Chondrocyte (in vitro differentiated cells): ENCODE measurements at regions not wholly inside any gene's neighbourhood (a gene's known extent, or its start where the extent isn't known, plus 50 kb on each side); places are given as distances from the start of the nearest gene placed in this dataset.

Experiments
- DNase-seq: peaks from one replicate; pipeline ENCODE4 v3.0.0; 2021; ENCODE audit warnings: mixed read lengths, low spot score
- H3K27ac Mint-ChIP-seq: one replicate; pipeline ENCODE4 v1.8.0; 2021; ENCODE audit warnings: mild to moderate bottlenecking, moderate library complexity, mixed read lengths; ENCODE audit not compliant: unreplicated experiment
- H3K27me3 Mint-ChIP-seq: 2 replicates; pipeline ENCODE4 v1.8.0; 2021; ENCODE audit warnings: low read depth, mixed read lengths
- H3K36me3 Mint-ChIP-seq: 2 replicates; pipeline ENCODE4 v1.8.0; 2021; ENCODE audit warnings: low read depth, mixed read lengths
- H3K4me1 Mint-ChIP-seq: 2 replicates; pipeline ENCODE4 v1.8.0; 2021; ENCODE audit warnings: low read depth, mild to moderate bottlenecking, mixed read lengths
- H3K4me3 Mint-ChIP-seq: one replicate; pipeline ENCODE4 v1.8.0; 2021; ENCODE audit warnings: mild to moderate bottlenecking, moderate library complexity, mixed read lengths; ENCODE audit not compliant: unreplicated experiment
- H3K9me3 Mint-ChIP-seq: 2 replicates; pipeline ENCODE4 v1.8.0; 2021; ENCODE audit warnings: low read depth, mixed read lengths
- TF ChIP-seq, protein P1 (sequence below): fragments of 200-600 bp; sonication (generic); IDR thresholded peaks from 2 replicates; pipeline ENCODE4 v1.5.0; 2021; ENCODE audit warnings: antibody characterized with exemption, mild to moderate bottlenecking, moderate library complexity

DNA sequence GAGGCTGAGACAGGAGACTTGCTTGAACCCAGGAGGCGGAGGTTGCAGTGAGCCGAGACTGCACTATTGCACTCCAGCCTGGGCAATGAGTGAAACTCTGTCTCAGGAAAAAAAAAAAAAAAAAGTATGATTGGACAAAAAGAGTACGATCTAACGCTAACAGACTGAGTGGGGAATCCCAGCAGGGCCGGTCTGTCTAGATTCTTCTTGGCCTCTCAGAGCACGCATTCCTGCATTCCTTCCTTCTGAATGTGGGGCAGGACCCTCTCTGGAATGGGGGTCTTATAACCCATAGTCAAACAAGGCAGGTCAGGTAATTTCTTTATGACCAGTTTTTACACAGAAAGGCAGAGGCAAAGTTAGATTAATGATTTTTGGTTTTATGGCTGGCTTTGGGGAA is 92.0 kb upstream of the PPM1J start:
- Mint-ChIP-seq H3K27me3 (peaks cover 9% of the 10 kb centered on the region), H3K9me3 (no peaks in the 10 kb centered on the region), H3K36me3 (no peaks in the 10 kb centered on the region), H3K4me1 (no peaks in the 10 kb centered on the region), H3K27ac (no peak overlapping the region), H3K4me3 (no peak overlapping the region)
- TF ChIP-seq, protein P1, sequence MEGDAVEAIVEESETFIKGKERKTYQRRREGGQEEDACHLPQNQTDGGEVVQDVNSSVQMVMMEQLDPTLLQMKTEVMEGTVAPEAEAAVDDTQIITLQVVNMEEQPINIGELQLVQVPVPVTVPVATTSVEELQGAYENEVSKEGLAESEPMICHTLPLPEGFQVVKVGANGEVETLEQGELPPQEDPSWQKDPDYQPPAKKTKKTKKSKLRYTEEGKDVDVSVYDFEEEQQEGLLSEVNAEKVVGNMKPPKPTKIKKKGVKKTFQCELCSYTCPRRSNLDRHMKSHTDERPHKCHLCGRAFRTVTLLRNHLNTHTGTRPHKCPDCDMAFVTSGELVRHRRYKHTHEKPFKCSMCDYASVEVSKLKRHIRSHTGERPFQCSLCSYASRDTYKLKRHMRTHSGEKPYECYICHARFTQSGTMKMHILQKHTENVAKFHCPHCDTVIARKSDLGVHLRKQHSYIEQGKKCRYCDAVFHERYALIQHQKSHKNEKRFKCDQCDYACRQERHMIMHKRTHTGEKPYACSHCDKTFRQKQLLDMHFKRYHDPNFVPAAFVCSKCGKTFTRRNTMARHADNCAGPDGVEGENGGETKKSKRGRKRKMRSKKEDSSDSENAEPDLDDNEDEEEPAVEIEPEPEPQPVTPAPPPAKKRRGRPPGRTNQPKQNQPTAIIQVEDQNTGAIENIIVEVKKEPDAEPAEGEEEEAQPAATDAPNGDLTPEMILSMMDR: no peak
- no peak for DNase-seq

- Mint-ChIP-seq H3K27me3 (peaks cover 9% of the 10 kb centered on the region), H3K36me3 (no peaks in the 10 kb centered on the region), H3K27ac (no peak overlapping the region), H3K4me1 (no peaks in the 10 kb centered on the region), H3K9me3 (no peaks in the 10 kb centered on the region), H3K4me3 (no peak overlapping the region)
- DNase-seq: no peak
- TF ChIP-seq, protein P1: no peak
These were observed 91.0 kb upstream of the PPM1J start for GRCh38 chr1:112806090-112806642.

- H3K4me1 Mint-ChIP-seq: no peaks in the 10 kb centered on the region
- no peak for DNase-seq
These were observed 90.2 kb upstream of the PPM1J start for GRCh38 chr1:112805155-112805853.

DNA sequence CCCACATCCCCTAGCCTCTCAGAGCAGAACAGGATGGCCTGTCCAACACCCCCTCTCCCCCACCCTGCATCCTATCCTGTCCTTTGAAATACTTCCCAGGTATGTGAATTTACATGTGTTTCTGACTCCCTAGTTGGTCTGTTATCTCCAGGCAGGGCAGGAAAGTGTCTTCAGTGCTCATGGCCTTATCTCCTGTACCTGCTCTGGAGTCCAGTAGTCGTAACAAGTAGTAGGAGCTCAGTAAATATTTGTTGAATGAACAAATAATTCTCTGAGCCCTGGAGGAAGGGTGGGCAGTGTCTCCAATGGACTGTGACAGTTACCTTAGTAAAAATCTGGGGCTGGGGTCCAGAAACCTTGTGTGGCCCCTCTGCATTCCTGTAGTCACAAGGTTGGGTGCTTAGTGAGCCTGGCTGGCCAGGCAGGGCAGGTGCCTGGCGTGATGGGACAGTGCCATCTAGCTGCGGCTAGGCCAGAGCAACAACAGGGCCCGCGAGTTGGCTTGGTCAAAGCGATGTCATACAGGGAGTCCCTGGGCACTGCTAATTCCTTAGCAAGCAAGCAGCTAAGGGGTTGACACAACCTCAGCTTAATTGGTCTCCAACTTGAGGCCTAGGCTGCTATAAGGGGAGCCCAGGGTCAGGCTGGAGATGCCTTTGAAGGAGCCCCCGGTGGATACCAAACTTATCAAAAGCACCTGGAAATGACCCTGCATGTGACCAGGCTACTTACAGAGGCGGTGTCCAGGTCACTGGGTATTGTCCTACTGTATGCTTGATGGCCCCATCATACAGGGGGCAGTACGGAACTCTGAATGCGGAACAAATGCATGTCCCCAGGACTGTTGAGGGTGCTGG is 89.0 kb upstream of the PPM1J start:
- no peak overlapping the region for H3K27ac Mint-ChIP-seq
- no peak overlapping the region for H3K4me3 Mint-ChIP-seq
- TF ChIP-seq, protein P1: peak; percentile 89
- H3K4me1 Mint-ChIP-seq: no peaks in the 10 kb centered on the region
- H3K9me3 Mint-ChIP-seq: no peaks in the 10 kb centered on the region
- peaks cover 11% of the 10 kb centered on the region for H3K27me3 Mint-ChIP-seq
- H3K36me3 Mint-ChIP-seq: no peaks in the 10 kb centered on the region
- no peak for DNase-seq

More at GRCh38 chr1:112805155-112805853, 90.2 kb upstream of the PPM1J start:
- TF ChIP-seq, protein P1: no peak
- H3K4me3 Mint-ChIP-seq: no peak overlapping the region
- no peak overlapping the region for H3K27ac Mint-ChIP-seq
- peaks cover 9% of the 10 kb centered on the region for H3K27me3 Mint-ChIP-seq
- no peaks in the 10 kb centered on the region for H3K9me3 Mint-ChIP-seq
- no peaks in the 10 kb centered on the region for H3K36me3 Mint-ChIP-seq

DNA sequence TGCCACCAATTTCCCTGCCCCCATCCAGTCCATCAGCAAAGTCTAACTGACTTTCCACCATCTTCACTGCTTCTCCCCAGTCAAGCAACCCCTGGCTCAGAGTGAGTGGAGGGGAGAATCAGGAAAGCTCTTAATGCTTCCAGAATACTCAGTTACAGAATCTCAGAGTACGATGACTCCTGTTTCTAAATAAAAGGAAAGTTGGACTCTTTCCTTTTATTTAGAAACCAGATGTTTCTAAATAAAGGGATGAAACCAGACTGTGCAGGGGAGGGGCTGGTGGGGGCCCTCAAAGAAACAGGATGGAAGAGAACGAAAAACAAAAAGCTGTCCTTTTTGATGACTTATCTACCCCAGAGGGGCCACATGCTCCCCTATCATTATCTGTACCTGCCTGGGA is 85.2 kb upstream of the PPM1J start:
- Mint-ChIP-seq H3K27ac (no peak overlapping the region), H3K36me3 (no peaks in the 10 kb centered on the region), H3K9me3 (no peaks in the 10 kb centered on the region), H3K4me1 (no peaks in the 10 kb centered on the region), H3K4me3 (no peak overlapping the region), H3K27me3 (peaks cover 7% of the 10 kb centered on the region)
- TF ChIP-seq, protein P1: no peak
- no peak for DNase-seq
